Activated T-helper 17 cell treated with anti-CD3 and anti-CD28 coated beads, Interleukin-2, amount 50 U/mL, for 72 hours (primary cell): ENCODE measurements at regions not wholly inside any gene's neighbourhood (a gene's known extent, or its start where the extent isn't known, plus 50 kb on each side); places are given as distances from the start of the nearest gene placed in this dataset.

ENCODE experiments used
- ATAC-seq: fragments of 150-1000 bp; cut with Tn5 transposase; replicated peaks from 2 replicates; pipeline ENCODE4 v1.10.0; 2021; ENCODE audit warnings: mild to moderate bottlenecking, moderate library complexity
- H3K27ac Mint-ChIP-seq: one replicate; pipeline ENCODE4 v1.8.0; 2022; ENCODE audit warnings: mixed read lengths
- H3K27me3 Mint-ChIP-seq: one replicate; pipeline ENCODE4 v1.8.0; 2022; ENCODE audit warnings: mixed read lengths
- H3K36me3 Mint-ChIP-seq: one replicate; pipeline ENCODE4 v1.8.0; 2022; ENCODE audit warnings: low read depth, mild to moderate bottlenecking, mixed read lengths
- H3K4me1 Mint-ChIP-seq: one replicate; pipeline ENCODE4 v1.8.0; 2022; ENCODE audit warnings: mixed read lengths
- H3K4me3 Mint-ChIP-seq: one replicate; pipeline ENCODE4 v1.8.0; 2022; ENCODE audit warnings: mild to moderate bottlenecking, mixed read lengths
- H3K9me3 Mint-ChIP-seq: one replicate; pipeline ENCODE4 v1.8.0; 2022; ENCODE audit warnings: mixed read lengths

DNA sequence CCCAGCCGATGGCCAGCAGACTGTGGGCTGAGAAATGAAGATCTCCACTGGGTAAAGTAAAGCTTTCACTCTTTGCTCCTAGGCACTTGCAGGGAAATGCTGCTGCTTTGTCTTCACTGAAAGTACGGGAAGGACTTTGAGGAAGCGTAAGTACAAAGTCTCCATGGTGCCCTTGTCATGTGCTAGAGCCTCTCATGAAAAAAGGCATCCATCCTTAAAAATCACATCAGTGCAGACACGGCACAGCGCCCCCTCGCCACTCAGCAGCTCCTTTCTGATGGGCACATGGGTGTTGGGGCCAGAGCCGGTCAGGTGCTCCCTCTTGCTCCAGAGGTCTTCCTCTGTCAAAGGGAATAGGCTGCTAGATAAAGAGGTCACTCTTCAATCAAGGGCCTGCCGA lies 87.8 kb upstream of the CALM2 start:
- Mint-ChIP-seq H3K9me3 (no peaks in the 10 kb centered on the region), H3K4me3 (no peak overlapping the region), H3K27me3 (no peaks in the 10 kb centered on the region), H3K4me1 (no peaks in the 10 kb centered on the region), H3K36me3 (no peaks in the 10 kb centered on the region), H3K27ac (no peak overlapping the region)
- ATAC-seq, result no peak

- H3K4me1 Mint-ChIP-seq, result no peaks in the 10 kb centered on the region
- H3K36me3 Mint-ChIP-seq, result no peaks in the 10 kb centered on the region
Observed at GRCh38 chr2:47262657-47263056, 86.3 kb upstream of the CALM2 start.

GRCh38 chr2:47260971-47261370 lies 84.7 kb upstream of the CALM2 start:
- Mint-ChIP-seq H3K9me3 (no peaks in the 10 kb centered on the region), H3K36me3 (no peaks in the 10 kb centered on the region), H3K4me1 (no peaks in the 10 kb centered on the region), H3K27ac (no peak overlapping the region), H3K27me3 (no peaks in the 10 kb centered on the region), H3K4me3 (no peak overlapping the region)
- ATAC-seq, result no peak

More at GRCh38 chr2:47262657-47263056, 86.3 kb upstream of the CALM2 start:
- Mint-ChIP-seq H3K27ac (no peak overlapping the region), H3K27me3 (no peaks in the 10 kb centered on the region), H3K4me3 (no peak overlapping the region), H3K9me3 (no peaks in the 10 kb centered on the region)
- ATAC-seq, result no peak

- Mint-ChIP-seq H3K4me3 (no peak overlapping the region), H3K27me3 (no peaks in the 10 kb centered on the region), H3K4me1 (no peaks in the 10 kb centered on the region), H3K9me3 (no peaks in the 10 kb centered on the region), H3K36me3 (no peaks in the 10 kb centered on the region), H3K27ac (no peak overlapping the region)
- ATAC-seq, result no peak
Observed at GRCh38 chr2:47259829-47260228, 83.5 kb upstream of the CALM2 start.

GRCh38 chr2:47257946-47258348 lies 81.6 kb upstream of the CALM2 start:
- no peaks in the 10 kb centered on the region for H3K4me1 Mint-ChIP-seq
- ATAC-seq, result no peak
- no peak overlapping the region for H3K27ac Mint-ChIP-seq
- no peaks in the 10 kb centered on the region for H3K36me3 Mint-ChIP-seq
- no peaks in the 10 kb centered on the region for H3K9me3 Mint-ChIP-seq
- no peak overlapping the region for H3K4me3 Mint-ChIP-seq
- H3K27me3 Mint-ChIP-seq, result no peaks in the 10 kb centered on the region

DNA sequence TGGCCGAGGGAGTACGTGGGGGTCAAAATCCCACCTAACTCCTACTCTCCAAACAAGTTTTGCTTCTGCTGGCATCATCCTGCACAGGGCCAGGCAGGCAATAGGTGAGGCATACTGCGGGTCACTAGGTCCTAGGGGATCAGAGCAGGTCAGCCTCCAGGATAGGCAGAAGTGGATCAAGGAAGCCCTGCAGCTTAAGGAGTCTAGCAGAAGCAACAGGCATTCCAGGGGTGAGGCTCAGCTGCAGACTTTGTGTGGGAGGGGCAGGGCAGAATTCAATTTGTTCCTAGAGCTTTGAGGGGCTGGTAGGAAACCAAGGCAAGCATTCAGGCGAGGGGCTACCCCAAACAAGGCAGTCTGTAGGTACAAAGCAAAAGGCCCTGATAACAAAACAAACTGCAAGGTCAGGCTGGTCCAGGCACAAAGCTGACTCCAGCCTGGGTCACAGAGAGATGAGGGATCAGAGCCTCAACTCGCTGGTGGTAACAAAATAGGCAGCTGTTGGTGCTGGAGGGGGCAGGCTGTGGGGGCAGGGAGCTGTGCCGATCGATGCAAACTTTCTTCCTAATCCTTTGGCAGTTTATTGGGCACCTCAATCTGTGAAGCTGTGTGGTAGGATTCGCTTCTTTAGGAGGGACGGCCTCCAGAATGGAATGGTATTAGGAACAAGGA lies 80.2 kb upstream of the CALM2 start:
- no peak for ATAC-seq
- Mint-ChIP-seq H3K27me3 (no peaks in the 10 kb centered on the region), H3K27ac (no peak overlapping the region), H3K9me3 (no peaks in the 10 kb centered on the region), H3K36me3 (no peaks in the 10 kb centered on the region), H3K4me3 (no peak overlapping the region), H3K4me1 (no peaks in the 10 kb centered on the region)

DNA sequence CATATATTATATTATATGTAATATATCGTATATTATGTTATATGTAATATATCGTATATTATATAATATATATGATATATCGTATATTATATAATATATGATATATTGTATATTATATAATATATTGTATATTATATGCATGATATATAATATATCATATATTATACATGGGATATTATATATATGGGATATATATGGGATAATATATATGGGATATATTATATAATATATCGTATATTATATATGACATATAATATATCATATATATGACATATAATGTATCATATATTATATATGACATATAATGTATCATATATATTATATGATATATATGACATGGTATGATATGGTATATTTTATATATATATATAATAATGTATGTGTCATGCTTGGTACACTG lies 79.5 kb upstream of the CALM2 start:
- H3K4me1 Mint-ChIP-seq, result no peaks in the 10 kb centered on the region
- no peaks in the 10 kb centered on the region for H3K36me3 Mint-ChIP-seq
- no peak overlapping the region for H3K4me3 Mint-ChIP-seq
- H3K9me3 Mint-ChIP-seq, result no peaks in the 10 kb centered on the region
- no peak for ATAC-seq
- H3K27ac Mint-ChIP-seq, result no peak overlapping the region
- no peaks in the 10 kb centered on the region for H3K27me3 Mint-ChIP-seq

DNA sequence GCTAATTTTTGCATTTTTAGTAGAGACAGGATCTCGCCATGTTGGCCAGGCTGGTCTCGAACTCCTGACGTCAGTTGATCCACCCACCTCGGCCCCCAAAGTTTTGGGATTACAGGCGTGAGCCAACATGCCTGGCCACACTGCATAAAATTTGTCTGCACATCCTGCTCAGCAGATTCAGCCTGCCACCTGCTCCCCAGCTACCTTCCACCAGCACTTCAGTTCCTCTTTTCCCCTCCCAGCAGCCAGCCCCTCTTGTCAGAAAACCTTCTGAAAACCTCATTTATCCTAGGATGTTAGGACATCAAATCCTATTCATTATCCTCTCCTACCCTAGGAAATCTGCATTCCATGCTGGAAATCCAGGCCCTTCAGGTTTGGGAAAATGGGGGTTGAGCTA lies 78.2 kb upstream of the CALM2 start:
- ATAC-seq, result no peak
- Mint-ChIP-seq H3K9me3 (no peaks in the 10 kb centered on the region), H3K4me1 (no peaks in the 10 kb centered on the region), H3K27ac (no peak overlapping the region), H3K36me3 (no peaks in the 10 kb centered on the region), H3K27me3 (peaks cover 3% of the 10 kb centered on the region), H3K4me3 (no peak overlapping the region)

- Mint-ChIP-seq H3K27ac (no peak overlapping the region), H3K27me3 (peaks cover 3% of the 10 kb centered on the region), H3K9me3 (no peaks in the 10 kb centered on the region), H3K4me3 (no peak overlapping the region), H3K36me3 (no peaks in the 10 kb centered on the region), H3K4me1 (no peaks in the 10 kb centered on the region)
- ATAC-seq, result no peak
Observed at GRCh38 chr2:47253447-47253846, 77.1 kb upstream of the CALM2 start.

DNA sequence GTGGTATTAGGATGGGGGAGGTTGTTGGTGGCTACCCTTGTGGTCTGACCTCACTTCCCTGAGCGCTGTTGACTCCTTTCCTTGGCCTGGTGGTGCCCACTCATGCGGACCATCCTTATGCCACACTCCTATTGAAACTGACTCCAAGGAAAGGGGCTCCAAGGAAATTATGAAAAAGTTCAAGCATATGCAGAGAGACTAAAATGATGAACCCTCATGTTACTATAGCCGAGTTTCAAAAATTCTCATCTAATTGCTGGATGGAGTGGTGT lies 75.0 kb upstream of the CALM2 start:
- H3K4me3 Mint-ChIP-seq, result no peak overlapping the region
- no peaks in the 10 kb centered on the region for H3K4me1 Mint-ChIP-seq
- peaks cover 3% of the 10 kb centered on the region for H3K27me3 Mint-ChIP-seq
- H3K36me3 Mint-ChIP-seq, result no peaks in the 10 kb centered on the region
- H3K9me3 Mint-ChIP-seq, result no peaks in the 10 kb centered on the region
- H3K27ac Mint-ChIP-seq, result no peak overlapping the region
- ATAC-seq, result no peak

- no peak for ATAC-seq
- Mint-ChIP-seq H3K27ac (no peak overlapping the region), H3K9me3 (no peaks in the 10 kb centered on the region), H3K4me1 (no peaks in the 10 kb centered on the region), H3K4me3 (no peak overlapping the region), H3K27me3 (peaks cover 3% of the 10 kb centered on the region), H3K36me3 (no peaks in the 10 kb centered on the region)
Observed at GRCh38 chr2:47250586-47251403, 74.5 kb upstream of the CALM2 start.

DNA sequence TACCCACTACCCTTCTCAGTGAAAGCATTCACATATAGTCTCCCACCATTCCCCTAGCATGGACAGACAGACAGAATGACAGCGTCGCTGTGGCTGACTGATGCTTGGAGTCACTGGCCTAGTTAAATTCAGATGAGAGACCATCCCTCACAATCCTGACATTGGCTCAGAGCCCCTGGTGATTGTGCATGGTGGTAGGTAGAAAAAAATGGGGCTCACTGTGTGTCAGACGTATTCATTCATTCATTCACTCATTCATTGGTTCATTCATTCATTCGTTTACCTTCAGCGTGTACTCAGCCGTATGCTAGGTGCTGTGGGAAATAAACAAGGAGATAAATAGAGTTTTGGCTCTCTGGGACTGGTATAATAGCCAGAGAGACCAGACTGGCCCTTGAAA lies 73.6 kb upstream of the CALM2 start:
- ATAC-seq, result no peak
- no peaks in the 10 kb centered on the region for H3K9me3 Mint-ChIP-seq
- no peak overlapping the region for H3K27ac Mint-ChIP-seq
- H3K36me3 Mint-ChIP-seq, result no peaks in the 10 kb centered on the region
- H3K4me1 Mint-ChIP-seq, result no peaks in the 10 kb centered on the region
- H3K4me3 Mint-ChIP-seq, result no peak overlapping the region
- H3K27me3 Mint-ChIP-seq, result peaks cover 3% of the 10 kb centered on the region

DNA sequence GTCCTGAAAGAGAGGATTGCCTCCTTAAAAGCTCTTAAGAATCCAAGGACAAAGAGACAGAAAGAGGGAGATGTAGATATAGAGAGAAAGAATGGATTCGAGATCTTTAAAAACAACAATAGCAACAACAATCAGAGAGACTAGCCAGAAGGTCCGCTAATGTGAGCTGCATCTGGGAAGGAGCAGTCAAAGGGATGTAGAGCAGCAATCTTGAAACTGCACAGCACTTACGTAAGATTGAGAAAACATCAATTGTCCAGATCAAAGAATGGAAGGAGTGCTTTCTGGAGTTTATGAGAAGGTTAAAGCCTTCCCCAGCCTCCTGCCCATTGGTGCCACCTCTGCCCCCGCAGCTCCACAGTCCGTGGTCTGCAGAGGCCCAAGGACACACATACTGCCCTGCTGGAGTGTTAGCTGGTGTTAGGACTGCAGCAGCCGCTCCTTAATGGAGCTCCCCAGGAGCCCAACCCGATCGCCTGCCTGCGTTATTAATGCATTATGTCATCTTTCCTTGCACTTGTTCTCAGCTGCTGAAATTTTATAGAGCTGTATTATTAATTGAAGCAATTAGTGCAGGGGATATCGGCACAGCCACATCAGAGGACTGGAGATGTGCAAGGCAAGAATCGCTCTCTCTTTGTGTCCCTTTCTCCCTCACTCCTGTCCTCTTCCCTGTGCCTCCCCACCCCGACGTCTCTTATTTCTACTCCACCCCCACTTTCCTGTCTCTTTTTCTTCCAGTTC lies 73.0 kb upstream of the CALM2 start:
- Mint-ChIP-seq H3K36me3 (no peaks in the 10 kb centered on the region), H3K9me3 (no peaks in the 10 kb centered on the region), H3K4me1 (no peaks in the 10 kb centered on the region), H3K27ac (no peak overlapping the region), H3K4me3 (no peak overlapping the region), H3K27me3 (peaks cover 3% of the 10 kb centered on the region)
- no peak for ATAC-seq

- Mint-ChIP-seq H3K4me1 (no peaks in the 10 kb centered on the region), H3K9me3 (no peaks in the 10 kb centered on the region), H3K27me3 (peaks cover 5% of the 10 kb centered on the region), H3K36me3 (no peaks in the 10 kb centered on the region), H3K4me3 (no peak overlapping the region), H3K27ac (no peak overlapping the region)
- ATAC-seq, result no peak
Observed at GRCh38 chr2:47243596-47244323, 67.4 kb upstream of the CALM2 start.
